ENCODE measurements at regions not wholly inside any gene's neighbourhood (a gene's known extent, or its start where the extent isn't known, plus 50 kb on each side); places are given as distances from the start of the nearest gene placed in this dataset.

DNA sequence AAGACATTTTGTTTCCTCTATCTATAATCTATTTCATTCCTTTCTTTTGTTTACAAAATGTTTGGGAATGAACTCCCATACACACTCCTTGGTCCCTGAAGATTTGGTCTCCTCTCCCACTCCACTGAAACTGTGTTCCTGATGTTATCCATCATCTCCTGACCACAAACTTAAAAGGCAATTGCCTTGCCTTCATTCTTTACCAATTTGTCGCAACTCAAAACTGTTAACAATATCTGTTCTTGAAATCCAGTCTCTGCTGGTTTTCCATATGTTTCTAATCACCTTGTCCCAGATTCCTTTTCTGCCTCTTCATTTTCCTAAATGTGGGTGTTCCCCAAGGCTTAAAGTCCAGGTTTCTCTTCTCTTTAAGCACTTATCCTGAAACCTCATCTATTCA lies 262.2 kb upstream of the TTC29 start:
- intact Hi-C loops (cut with DNase I): no loop called here
- no peak overlapping the region for H3K4me3 ChIP-seq
- no peak overlapping the region for H3K27ac ChIP-seq
- H3K36me3 ChIP-seq: no peaks in the 10 kb centered on the region
- no peak for TF ChIP-seq POLR2A (IDR thresholded peaks at IDR 0.05)
- no peak for TF ChIP-seq POLR2AphosphoS5 (IDR thresholded peaks at IDR 0.05)
- no peak for TF ChIP-seq EP300 (IDR thresholded peaks at IDR 0.05)
- TF ChIP-seq CTCF (IDR thresholded peaks at IDR 0.05): no peak
- H3K9me3 ChIP-seq: no peaks in the 10 kb centered on the region
- no peak for DNase-seq
- whole genome bisulfite sequencing, 2 donors: 92 to 95% methylated on average over 1 of the region's 1 CpG
- no peaks in the 10 kb centered on the region for H3K27me3 ChIP-seq
- H3K4me1 ChIP-seq: no peaks in the 10 kb centered on the region

DNA sequence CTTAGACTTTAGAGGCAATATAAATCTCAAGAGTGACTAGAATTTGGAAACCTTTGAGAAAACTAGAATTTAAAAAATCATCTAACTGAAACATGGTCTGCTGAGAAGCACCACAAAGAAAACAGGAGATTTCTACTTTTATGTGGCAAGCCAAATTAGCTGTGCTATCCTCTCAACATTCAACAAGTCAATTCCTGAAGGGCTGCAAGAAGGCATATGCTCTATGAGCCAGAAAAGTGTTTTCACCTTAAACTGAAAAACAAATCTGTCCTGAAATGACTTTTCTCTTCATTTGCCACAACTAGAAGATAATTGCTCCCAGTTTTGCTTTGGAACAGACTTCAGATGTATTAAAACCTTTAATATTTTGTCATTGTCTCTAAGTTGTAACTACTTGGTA lies 263.2 kb upstream of the EDNRA start:
- DNase-seq: no peak
- Histone ChIP-seq H3K4me3 (no peak overlapping the region), H3K27ac (no peak overlapping the region), H3K9me3 (no peaks in the 10 kb centered on the region), H3K27me3 (no peaks in the 10 kb centered on the region), H3K4me1 (no peaks in the 10 kb centered on the region), H3K36me3 (no peaks in the 10 kb centered on the region)
- TF ChIP-seq POLR2AphosphoS5 (IDR thresholded peaks at IDR 0.05) (no peak), POLR2A (IDR thresholded peaks at IDR 0.05) (no peak), EP300 (IDR thresholded peaks at IDR 0.05) (no peak), CTCF (IDR thresholded peaks at IDR 0.05) (no peak)
- intact Hi-C loops (cut with DNase I): no loop called here

DNA sequence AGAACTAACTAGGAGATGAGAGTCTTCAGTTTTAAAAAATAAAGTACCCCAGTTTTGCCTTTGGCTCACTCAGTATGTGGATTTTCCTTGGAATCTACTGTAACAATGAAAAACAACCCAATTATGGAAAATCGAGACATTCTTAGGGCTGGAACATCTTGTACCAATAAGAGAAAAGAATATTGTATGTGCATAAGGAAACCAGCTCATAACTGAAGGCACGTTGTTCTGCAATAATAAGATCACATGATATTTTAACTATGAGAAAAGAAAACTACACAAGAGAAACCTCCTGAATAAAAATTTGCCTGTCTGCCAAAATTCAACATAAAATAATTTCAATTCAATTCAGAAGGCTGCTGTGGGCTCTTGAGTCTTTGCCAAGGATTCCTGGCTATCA lies 261.8 kb upstream of the EDNRA start:
- H3K27me3 ChIP-seq: no peaks in the 10 kb centered on the region
- no peaks in the 10 kb centered on the region for H3K9me3 ChIP-seq
- 70 to 73% methylated on average over 2 of the region's 2 CpGs for WGBS, 2 donors
- H3K27ac ChIP-seq: no peak overlapping the region
- H3K4me3 ChIP-seq: no peak overlapping the region
- no peak for DNase-seq
- H3K36me3 ChIP-seq: no peaks in the 10 kb centered on the region
- intact Hi-C loops (cut with DNase I): no loop called here
- no peaks in the 10 kb centered on the region for H3K4me1 ChIP-seq
- no peak for TF ChIP-seq POLR2A (IDR thresholded peaks at IDR 0.05)

GRCh38 chr4:147220833-147221232 lies 260.1 kb upstream of the EDNRA start:
- H3K27me3 ChIP-seq: no peaks in the 10 kb centered on the region
- no peaks in the 10 kb centered on the region for H3K9me3 ChIP-seq
- H3K4me1 ChIP-seq: no peaks in the 10 kb centered on the region
- H3K4me3 ChIP-seq: no peak overlapping the region
- no peak for TF ChIP-seq POLR2A (IDR thresholded peaks at IDR 0.05)
- TF ChIP-seq CTCF (IDR thresholded peaks at IDR 0.05): no peak
- no peak for TF ChIP-seq POLR2AphosphoS5 (IDR thresholded peaks at IDR 0.05)
- TF ChIP-seq EP300 (IDR thresholded peaks at IDR 0.05): no peak
- intact Hi-C loops (cut with DNase I): no loop called here
- no peak overlapping the region for H3K27ac ChIP-seq
- DNase-seq: no peak
- WGBS, 2 donors: 31 to 63% methylated on average over 1 of the region's 1 CpG
- no peaks in the 10 kb centered on the region for H3K36me3 ChIP-seq

DNA sequence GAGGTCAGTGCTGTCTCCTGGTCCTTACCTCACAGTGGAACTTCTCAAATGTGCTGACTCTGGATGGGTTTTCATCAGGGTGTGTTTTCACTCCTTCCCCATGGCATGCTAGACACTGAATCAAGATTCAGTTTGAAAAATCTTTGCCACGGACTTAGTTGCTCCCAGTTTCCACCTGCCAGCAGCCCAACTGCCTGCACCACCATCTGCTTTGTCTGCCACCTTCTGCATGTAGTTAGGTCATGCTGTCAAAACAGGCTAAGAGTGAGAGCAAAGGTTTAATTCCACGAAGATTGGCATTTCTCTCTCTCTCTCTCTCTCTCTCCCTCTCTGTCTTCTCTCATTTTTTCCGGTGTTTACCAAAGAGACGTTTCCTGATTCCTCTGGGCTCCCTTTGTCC lies 258.0 kb upstream of the EDNRA start:
- H3K9me3 ChIP-seq: no peaks in the 10 kb centered on the region
- H3K4me3 ChIP-seq: no peak overlapping the region
- no peaks in the 10 kb centered on the region for H3K36me3 ChIP-seq
- H3K27me3 ChIP-seq: no peaks in the 10 kb centered on the region
- WGBS, 2 donors: 70 to 71% methylated on average over 4 of the region's 4 CpGs
- no peak overlapping the region for H3K27ac ChIP-seq
- DNase-seq: no peak
- no peak for TF ChIP-seq EP300 (IDR thresholded peaks at IDR 0.05)
- no peaks in the 10 kb centered on the region for H3K4me1 ChIP-seq
- intact Hi-C loops (cut with DNase I): no loop called here

DNA sequence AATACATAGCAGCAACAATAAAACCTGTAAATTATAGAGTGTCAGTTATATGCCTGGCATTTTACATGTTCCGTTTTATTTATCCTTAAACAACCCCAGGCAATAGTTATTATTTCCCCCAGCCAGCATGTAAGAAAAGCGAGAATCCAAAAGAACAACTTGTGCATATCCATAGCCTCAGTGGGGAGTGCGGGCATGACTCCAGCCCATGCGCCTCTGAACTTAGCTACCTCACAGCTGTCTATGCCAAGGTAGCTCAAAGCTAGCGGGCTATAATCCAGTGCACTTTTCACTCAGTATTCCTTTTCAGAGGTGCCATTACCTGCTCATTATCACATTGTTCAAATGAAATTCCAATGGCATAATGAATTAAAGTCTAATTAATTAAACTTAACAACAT lies 257.3 kb upstream of the EDNRA start:
- H3K9me3 ChIP-seq: no peaks in the 10 kb centered on the region
- no peaks in the 10 kb centered on the region for H3K4me1 ChIP-seq
- no peak overlapping the region for H3K4me3 ChIP-seq
- DNase-seq: no peak
- no peaks in the 10 kb centered on the region for H3K27me3 ChIP-seq
- H3K36me3 ChIP-seq: no peaks in the 10 kb centered on the region
- TF ChIP-seq EP300 (IDR thresholded peaks at IDR 0.05): no peak
- no peak for TF ChIP-seq CTCF (IDR thresholded peaks at IDR 0.05)
- TF ChIP-seq POLR2A (IDR thresholded peaks at IDR 0.05): no peak
- no peak for TF ChIP-seq POLR2AphosphoS5 (IDR thresholded peaks at IDR 0.05)
- WGBS, 2 donors: 87 to 93% methylated on average over 5 of the region's 5 CpGs
- H3K27ac ChIP-seq: no peak overlapping the region
- intact Hi-C loops (cut with DNase I): no loop called here
